NK-92 treated with Interleukin-12 subunit alpha and Interleukin-12 subunit beta, amount 100 ng/mL, for 24 hours (cell line): ENCODE measurements at regions not wholly inside any gene's neighbourhood (a gene's known extent, or its start where the extent isn't known, plus 50 kb on each side); places are given as distances from the start of the nearest gene placed in this dataset.

ENCODE experiments used
- DNase-seq: peaks from one replicate; lab custom pipeline; 2025; lab: John Stamatoyannopoulos, UW

GRCh38 chr2:236951830-236952475 is 133.7 kb upstream of the COPS8 start:
- no peak for DNase-seq

- no peak for DNase-seq
Observed at GRCh38 chr2:236954641-236955040, 131.0 kb upstream of the COPS8 start.

- no peak for DNase-seq
Observed at GRCh38 chr2:236955521-236956030, 130.1 kb upstream of the COPS8 start.

DNA sequence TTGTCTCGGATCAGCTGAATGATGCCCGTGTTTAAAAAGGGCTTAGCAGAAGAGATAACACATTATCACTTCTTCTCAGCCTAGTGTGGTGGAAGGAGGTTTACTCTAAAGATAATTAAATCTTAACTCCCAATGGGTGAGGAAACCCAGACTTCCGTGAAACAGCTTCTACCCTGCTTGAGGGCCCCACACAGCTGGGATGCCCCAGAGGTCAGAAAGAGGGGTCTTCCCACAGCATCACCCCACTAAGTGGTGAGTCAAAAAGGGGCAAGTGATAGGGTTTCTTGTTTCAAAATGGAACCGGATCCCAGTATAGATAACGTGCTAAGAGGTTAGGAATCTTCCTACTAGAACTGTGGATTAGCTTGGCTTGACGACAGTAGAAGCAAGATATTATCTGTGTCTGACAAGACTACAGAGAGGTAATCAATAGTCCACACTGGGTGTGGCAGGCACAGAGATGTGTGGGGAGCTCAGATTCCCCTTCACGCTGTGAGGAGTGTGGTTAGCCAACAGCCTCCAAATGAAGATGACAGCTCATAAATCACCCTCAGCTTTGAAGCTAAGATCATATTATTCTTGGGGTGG is 129.6 kb upstream of the COPS8 start:
- DNase-seq: no peak

DNA sequence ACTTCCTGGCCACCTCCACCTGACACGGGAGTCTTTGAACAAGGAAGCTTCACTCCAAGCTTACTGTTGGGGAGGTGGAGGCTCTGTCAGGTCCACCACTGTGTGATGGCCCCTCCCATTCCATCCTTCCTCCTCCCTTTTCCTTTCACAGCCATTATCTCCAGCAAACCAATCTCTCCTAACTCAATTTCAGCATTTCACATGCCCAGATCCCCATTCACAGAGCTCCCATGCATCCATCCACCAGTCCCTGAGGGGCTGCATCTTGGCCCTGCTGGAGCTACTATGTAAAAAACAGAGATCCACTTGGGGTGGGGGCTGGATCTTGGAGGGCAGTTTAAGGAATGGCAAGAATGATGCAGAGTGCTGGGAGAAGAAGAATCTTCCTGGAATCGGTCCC is 129.0 kb upstream of the COPS8 start:
- no peak for DNase-seq

DNA sequence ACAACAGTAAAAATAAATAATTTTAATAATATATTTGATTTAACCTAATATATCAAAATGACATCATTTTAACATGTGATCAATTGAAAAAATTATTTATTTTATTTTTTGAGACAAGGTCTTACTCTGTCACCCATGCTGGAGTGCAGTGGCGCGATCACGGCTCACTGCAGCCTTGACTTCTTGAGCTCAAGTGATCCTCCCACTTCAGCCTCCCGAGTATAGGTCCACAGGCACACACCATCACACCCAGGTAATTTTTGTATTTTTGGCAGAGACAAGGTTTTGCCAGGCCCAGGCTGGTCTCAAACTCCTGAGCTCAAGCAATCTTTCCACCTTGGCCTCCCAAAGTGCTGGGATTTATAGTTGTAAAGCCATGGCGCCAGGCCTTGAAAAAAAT is 126.7 kb upstream of the COPS8 start:
- DNase-seq: no peak

DNA sequence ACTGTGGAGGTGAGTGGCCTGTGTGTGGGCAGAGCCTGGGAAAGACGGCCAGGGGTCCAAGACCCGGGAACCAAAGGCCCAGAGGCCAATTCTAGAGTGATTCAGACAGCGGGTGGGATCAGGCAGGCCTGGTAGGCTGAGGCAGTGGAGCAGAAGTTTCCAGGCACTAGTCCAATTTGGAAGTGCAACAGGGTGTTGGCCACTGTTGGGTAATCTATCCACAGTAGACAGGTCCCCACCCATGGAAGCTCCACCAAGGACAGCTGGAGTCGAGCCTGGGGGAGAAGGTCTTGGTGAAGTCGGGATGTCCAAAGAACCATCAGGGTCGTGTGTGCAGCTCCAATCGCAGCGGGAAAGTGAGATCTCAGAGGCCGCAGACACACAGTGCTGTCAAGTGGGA is 125.8 kb upstream of the COPS8 start:
- DNase-seq: no peak

DNA sequence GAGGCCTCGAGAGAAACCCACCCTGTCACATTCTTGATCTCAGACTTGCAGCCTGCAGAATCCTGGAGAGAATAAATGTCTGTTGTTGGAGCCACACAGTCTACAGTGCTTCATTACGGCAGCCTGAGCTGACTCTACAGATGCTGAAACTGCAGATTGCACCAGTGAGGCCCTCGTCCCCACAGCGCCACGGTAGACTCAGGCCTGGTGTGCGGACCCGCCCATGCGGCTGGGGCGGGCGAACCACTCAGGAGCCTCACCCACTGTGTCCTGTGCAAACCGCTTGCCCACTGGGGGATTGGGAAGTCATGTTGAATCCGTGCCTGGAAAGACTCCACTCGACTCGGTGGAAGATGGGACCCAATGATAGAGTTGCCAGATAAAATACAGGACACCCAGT is 125.2 kb upstream of the COPS8 start:
- no peak for DNase-seq

GRCh38 chr2:236962816-236963215 is 122.9 kb upstream of the COPS8 start:
- DNase-seq: no peak

DNA sequence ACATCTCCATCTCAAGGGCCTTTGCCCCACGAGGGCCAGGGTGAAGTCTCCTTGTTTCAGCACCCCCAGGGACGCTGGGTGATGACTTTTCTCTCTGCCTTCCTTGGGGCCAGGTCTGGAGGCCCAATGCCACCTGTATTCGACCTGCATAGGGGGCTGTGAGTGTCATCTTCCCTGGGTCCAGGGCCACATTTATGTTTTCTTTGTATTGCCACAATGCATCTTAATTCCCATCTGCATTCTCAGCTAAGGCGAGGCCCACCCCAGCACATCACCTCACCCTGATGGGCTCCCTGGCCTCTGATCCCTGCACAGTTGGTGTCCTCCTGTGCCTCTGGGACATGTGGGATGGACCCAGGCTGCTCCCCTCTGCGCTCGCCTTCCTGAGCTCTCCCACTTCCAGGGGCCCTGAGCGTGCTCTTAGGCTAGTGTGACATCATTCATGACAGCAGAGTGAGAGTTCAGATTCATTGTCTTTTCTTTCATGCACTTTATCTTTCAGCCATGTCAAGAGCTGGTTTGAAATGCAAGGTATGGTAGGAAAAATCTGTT is 122.0 kb upstream of the COPS8 start:
- DNase-seq: no peak

GRCh38 chr2:236964291-236964690 is 121.4 kb upstream of the COPS8 start:
- DNase-seq: no peak

- DNase-seq: no peak
Observed at GRCh38 chr2:236965021-236965840, 120.5 kb upstream of the COPS8 start.

GRCh38 chr2:236965841-236966096 is 119.9 kb upstream of the COPS8 start:
- no peak for DNase-seq

DNA sequence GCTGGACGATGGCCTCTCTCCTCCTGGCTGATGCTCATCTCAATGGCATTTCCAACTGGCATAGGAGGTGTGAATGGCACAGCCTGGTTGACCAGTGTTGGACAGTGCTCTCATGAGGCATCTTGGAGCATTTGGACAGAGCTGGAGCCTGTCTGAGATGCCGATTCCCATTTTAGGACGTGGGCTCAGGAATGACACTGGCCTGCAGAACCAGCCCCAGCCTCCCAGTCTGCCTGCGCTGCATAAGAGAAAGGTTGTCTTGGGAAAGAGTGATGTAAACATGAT is 118.2 kb upstream of the COPS8 start:
- DNase-seq: no peak

DNA sequence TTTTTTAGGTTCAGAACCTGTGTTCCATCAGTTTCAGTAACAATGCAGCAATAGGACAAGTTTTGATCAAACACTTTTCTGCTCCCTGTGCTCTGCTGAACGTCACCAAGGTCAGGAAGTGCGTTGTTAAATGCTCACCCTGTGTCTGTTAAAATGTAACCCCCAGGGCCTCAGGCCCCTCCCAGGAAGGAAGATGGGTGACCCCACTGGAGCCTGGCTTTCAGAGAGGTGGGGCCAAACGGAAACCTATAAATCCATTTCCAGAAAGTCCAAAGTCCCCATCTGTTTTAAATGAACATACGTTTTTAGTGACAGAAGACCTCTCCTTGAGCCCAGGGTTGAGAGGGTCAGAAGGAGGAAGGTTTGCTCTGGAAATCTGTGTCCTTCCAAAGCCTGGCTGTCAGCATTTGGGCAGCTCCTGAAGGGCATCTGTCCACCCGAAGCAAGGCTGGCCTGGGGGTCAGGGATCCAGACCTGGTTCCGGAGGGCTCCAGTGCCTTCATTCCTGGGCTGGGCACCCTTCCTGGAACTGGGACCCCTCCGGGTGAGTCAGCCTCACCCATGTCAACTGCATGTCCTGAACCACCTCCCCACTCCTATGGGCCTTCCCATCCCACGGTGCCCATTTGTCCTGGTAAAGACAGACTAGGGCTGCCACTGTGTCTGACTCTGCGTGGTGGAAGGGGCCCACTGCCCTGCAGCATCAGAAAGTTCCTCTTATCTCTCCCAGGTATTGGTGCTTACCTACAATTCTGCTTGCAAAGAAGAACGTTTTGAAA is 117.4 kb upstream of the COPS8 start:
- DNase-seq: no peak

DNA sequence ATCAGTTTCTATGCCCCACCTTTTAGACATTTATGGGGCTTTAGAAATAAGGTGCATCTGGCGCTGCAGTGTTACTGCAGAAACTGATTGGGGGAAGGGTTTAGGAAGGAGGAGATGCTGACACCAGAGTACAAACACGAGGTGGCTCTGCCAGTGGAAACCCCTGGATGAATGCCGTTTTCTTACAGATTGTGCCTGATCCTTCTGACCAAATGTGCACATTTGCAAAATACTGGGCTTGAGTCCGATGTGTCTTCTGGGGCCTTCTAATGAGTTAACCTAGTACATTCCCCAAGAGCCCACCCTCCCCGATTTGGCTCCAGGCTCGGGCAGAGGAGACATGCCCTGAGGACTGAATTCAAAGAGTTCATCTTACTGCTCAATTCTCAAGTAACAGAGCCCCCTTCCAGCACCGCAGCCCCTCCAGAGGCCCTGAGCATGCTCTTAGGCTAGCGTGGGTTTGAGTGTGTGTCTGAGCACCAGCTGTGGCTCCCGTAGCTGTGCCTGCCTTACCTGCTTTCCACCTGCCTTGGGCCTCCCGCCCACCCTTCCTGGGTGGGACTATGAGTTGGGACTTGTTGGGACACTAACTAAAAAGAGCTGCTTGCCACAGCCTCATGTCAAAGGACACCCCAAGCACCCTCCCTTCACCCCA is 116.7 kb upstream of the COPS8 start:
- no peak for DNase-seq

DNA sequence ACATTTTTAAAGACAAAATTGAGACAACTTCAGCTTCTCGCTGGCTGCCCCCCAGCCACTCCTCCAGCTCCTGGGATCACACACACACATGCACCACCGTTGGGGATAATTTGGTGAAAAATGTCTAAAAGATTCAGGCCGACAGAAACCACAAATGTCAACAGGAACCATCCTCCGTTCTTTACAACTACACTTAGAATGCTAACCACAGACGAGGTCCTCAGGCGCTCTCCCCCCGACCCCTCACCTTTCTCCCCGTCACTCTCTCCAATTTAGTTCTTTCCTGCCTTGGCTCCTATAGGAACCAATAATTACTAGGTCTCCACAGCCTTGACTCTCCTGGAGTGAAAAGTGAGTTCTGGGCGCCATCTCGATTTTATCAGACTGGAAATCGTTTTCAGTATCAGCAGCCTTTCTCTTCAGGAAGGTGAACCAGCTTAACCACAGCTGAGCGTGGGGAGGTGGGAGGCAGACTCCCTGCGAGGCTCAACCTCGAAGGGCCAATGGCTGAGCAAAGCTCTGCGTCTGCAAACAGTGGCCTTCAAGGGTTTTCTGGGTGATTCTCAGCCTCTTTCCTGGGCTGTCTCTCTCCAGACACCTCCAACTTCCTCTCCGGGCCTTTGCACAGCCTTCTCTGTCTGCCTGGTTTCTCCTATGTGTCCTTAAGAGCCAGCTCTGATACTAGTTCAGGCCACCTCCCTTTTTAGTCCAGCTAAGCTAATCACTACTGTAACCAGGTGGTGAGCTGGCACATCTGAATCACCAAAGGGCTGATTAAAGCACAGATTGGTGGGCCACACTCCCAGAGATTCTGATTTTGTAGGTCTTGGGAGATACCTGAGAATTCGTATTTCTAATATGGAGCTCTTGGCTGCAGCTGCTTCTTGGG is 115.7 kb upstream of the COPS8 start:
- no peak for DNase-seq

- no peak for DNase-seq
Observed at GRCh38 chr2:236970656-236971010, 115.1 kb upstream of the COPS8 start.

GRCh38 chr2:236971131-236971821 is 114.4 kb upstream of the COPS8 start:
- no peak for DNase-seq

DNA sequence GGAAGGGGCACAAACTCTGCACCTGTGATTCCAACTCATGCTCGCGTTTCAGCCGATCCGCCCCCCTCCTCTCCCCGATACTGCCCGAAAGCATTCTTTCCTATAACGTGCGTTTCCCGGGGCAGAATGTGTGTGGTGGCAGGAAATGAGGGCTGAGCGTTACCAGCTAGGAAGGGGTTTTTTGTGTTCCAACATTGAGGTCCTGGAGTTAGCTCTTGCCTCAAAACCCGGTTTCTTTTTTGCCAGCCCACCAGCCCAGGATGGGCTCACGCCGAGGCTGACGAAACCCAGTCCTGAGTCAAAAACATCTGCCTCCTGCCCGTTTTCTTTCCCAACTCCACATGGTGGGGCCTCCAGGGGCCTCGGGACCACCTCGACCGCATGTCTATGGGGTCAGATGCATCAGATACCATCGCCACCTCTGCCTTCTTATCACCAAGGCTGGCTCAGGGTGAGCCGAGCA is 113.7 kb upstream of the COPS8 start:
- DNase-seq: no peak
